Heart right ventricle (tissue), 16 donors: ENCODE measurements at regions not wholly inside any gene's neighbourhood (a gene's known extent, or its start where the extent isn't known, plus 50 kb on each side); places are given as distances from the start of the nearest gene placed in this dataset.
"Not testable (repeated sequence)": the region's sequence is repeated elsewhere in the genome, so short reads cannot be mapped to it uniquely, and the experiment has no call there.

ENCODE experiments used
- ATAC-seq, 8 donors: fragments of 200-7000 bp; cut with Tn5 transposase; one replicate each; pipeline ENCODE4 v1.9.1; 2020; ENCODE audit warnings: mild to moderate bottlenecking in 8 of 8, moderate library complexity in 8 of 8, moderate number of reproducible peaks in 1 of 8
- DNase-seq, 2 donors: peaks; one replicate each; pipeline ENCODE4 v3.0.0-alpha.2; 2020
- H3K27ac ChIP-seq, 10 donors: fragments of 200-600 bp; sonication (generic) in 2 of 10; one replicate each; pipeline versions ENCODE4 v1.5.0 to v1.8.0; 2020 to 2022; ENCODE audit warnings: mild to moderate bottlenecking in 3 of 10
- H3K27me3 ChIP-seq, 7 donors: fragments of 200-600 bp; one replicate each; pipeline ENCODE4 v1.8.0; 2021 to 2022; ENCODE audit warnings: mild to moderate bottlenecking in 2 of 7
- H3K36me3 ChIP-seq, 9 donors: fragments of 200-600 bp; sonication (generic) in 1 of 9; one replicate each; pipeline versions ENCODE4 v1.5.0 to v1.8.0; 2020 to 2022; ENCODE audit warnings: mild to moderate bottlenecking in 2 of 9
- H3K4me1 ChIP-seq, 9 donors: fragments of 200-600 bp; sonication (generic) in 1 of 9; one replicate each; pipeline versions ENCODE4 v1.5.0 to v1.8.0; 2020 to 2022; ENCODE audit warnings: mild to moderate bottlenecking in 4 of 9
- H3K4me3 ChIP-seq, 10 donors: fragments of 200-600 bp; sonication (generic) in 2 of 10; one replicate each; pipeline versions ENCODE4 v1.5.0 to v1.8.0; 2020 to 2022; ENCODE audit warnings: mild to moderate bottlenecking in 7 of 10, moderate library complexity in 2 of 10
- H3K9me3 ChIP-seq, 11 donors: fragments of 200-600 bp in 10 of 11; sonication (generic) in 2 of 11; one replicate each; pipeline versions ENCODE4 v1.5.0 to v1.8.0; 2013 to 2022; ENCODE audit warnings: mild to moderate bottlenecking in 2 of 11, control low read depth in 1 of 11, moderate library complexity in 1 of 11
- WGBS, 2 donors: extraction: QIAGEN DNeasy Blood & Tissue Kit; methylation state at CpG; one replicate each; pipeline ENCODE4 v1.1.7; 2013; ENCODE audit warnings: inconsistent platforms in 1 of 2; 5-methylcytosine and 5-hydroxymethylcytosine counted together
- intact Hi-C, 10 donors: fragments of 100-400 bp; cut with DNase I; formaldehyde crosslinking; loops; one replicate each; pipeline versions ENCODE4 v1.11.1 to v1.14.2; 2022
- TF ChIP-seq, protein P1 (sequence below), 9 donors: fragments of 200-600 bp; sonication (generic) in 2 of 9; IDR thresholded peaks; one replicate each; pipeline versions ENCODE4 v1.5.0 to v1.8.0; 2021 to 2022; ENCODE audit warnings: antibody characterized with exemption in 9 of 9, mild to moderate bottlenecking in 5 of 9, moderate library complexity in 1 of 9
- donor health status: Arrhythmogenic right ventricular cardiomyopathy.
- donor health status: ischemic (EF 13 %, LVEDD 7.1; RV severe dilation, severe dysfunction).
- donor health status: healthy with polysubstance abuse.
- donor health status: DM: no; HTN: yes; CAD: no.
- donor health status: DM: no; HTN: no; CAD: no.
- donor health status: ischemic (EF 25% LVEDD 6.9; RV normal size, moderate dysfunction).
- donor health status: ischemic (EF 25% LVEDD 5.7; RV mildly dilated, moderate dysfunction).
- donor health status: healthy.
- donor health status: DM: yes; HTN: yes; CAD: no.
- donor health status: Ischemic cardiomyopathy.
- donor health status: ischemic (EF 35%, LVEDD 5.7; RV mildly dilated, moderate dysfunction).
- donor health status: nonischemic (EF 11% LVEDD 7.7; RV severe dilation, severe dysfunction).
- donor health status: DM: yes; HTN: yes; CAD: no.
- donor health status: PGD.
- donor health status: ischemic (EF 29% LVEDD 5.4; RV normal size, mild dysfunction).
- donor health status: nonischemic (EF 23%, LVEDD 6.1; RV moderate dilation, normal function).

DNA sequence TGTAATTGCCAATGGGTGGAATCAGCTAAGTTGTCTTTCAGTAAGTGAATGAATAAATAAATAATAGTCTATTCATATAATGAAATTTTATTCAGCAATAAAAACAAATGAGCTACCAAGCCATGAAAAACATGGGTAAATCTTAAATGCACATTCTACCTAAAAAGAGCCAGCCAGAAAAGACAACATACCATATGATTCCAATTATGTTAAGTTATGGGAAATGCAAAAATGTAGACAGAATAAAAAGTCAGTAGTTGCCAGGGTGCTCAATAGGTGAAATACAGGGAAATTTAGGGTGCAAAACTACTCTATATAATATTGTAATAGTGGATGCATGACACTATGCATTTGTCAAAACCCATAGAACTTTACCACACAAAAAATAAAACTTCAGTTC is 277.2 kb upstream of the EPHA6 start:
- H3K4me3 ChIP-seq = no peak overlapping the region
- no peak overlapping the region for H3K27ac ChIP-seq
- H3K27me3 ChIP-seq = no peaks in the 10 kb centered on the region
- H3K4me1 ChIP-seq = no peaks in the 10 kb centered on the region
- DNase-seq = no peak
- no peak for ATAC-seq
- TF ChIP-seq, protein P1, sequence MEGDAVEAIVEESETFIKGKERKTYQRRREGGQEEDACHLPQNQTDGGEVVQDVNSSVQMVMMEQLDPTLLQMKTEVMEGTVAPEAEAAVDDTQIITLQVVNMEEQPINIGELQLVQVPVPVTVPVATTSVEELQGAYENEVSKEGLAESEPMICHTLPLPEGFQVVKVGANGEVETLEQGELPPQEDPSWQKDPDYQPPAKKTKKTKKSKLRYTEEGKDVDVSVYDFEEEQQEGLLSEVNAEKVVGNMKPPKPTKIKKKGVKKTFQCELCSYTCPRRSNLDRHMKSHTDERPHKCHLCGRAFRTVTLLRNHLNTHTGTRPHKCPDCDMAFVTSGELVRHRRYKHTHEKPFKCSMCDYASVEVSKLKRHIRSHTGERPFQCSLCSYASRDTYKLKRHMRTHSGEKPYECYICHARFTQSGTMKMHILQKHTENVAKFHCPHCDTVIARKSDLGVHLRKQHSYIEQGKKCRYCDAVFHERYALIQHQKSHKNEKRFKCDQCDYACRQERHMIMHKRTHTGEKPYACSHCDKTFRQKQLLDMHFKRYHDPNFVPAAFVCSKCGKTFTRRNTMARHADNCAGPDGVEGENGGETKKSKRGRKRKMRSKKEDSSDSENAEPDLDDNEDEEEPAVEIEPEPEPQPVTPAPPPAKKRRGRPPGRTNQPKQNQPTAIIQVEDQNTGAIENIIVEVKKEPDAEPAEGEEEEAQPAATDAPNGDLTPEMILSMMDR (IDR thresholded peaks at IDR 0.05) = no peak
- H3K36me3 ChIP-seq = no peaks in the 10 kb centered on the region
- intact Hi-C loops = no loop called here
- peaks cover 0 to 30% (median 0%) of the 10 kb centered on the region in 11 donors for H3K9me3 ChIP-seq

DNA sequence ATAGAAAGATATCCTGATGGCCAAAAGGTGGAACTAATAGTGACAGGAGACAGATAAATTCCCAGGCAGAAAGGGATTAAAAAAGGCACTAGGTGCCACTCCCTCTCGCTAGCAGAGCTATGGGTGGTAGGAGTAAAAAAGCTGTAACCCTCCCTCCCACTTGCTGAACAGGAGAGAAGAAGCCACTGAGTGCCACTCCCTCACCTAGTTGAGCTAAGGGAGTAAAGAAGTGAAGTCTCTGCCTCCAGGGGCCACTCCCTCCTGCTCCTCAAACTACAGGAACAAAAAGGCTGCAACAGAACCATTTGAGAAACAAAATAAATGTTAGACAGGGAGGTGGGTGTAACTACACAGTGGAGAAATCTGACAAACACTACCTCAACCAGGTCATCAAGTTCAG is 276.2 kb upstream of the EPHA6 start:
- intact Hi-C loops = no loop called here
- Histone ChIP-seq H3K4me1 (no peaks in the 10 kb centered on the region), H3K27me3 (no peaks in the 10 kb centered on the region), H3K27ac (no peak overlapping the region), H3K9me3 (peaks cover 0 to 27% (median 0%) of the 10 kb centered on the region in 11 donors), H3K4me3 (no peak overlapping the region), H3K36me3 (no peaks in the 10 kb centered on the region)
- TF ChIP-seq, protein P1 (IDR thresholded peaks at IDR 0.05) = no peak
- ATAC-seq (no peak), DNase-seq (no peak)
- WGBS, 2 donors = 43 to 56% methylated on average over 1 of the region's 1 CpG

DNA sequence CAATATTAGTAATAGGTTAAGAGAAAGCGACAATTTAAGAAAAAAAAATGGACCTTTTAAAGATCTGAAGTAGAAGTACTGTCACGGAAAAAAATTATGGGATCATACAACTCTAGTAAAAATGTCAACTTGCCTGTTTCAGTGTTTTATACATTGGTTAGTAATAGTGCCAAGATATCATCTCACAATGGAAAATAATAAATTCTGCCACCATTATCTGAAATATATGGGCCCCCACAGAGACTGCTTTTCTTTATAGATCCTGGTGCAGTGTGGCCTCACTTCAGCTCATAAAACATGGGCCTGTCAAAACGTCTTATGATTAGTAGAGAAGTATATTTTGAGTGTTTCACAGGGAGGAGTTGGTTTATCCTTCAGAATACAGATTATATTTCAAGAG is 266.3 kb upstream of the EPHA6 start:
- no peak for ATAC-seq
- Histone ChIP-seq H3K9me3 (peaks cover 0 to 34% (median 10%) of the 10 kb centered on the region in 11 donors), H3K36me3 (no peaks in the 10 kb centered on the region), H3K4me3 (no peak overlapping the region), H3K27ac (no peak overlapping the region), H3K27me3 (no peaks in the 10 kb centered on the region), H3K4me1 (no peaks in the 10 kb centered on the region)
- no peak for DNase-seq
- WGBS, 2 donors = 59 to 62% methylated on average over 3 of the region's 3 CpGs
- intact Hi-C loops = no loop called here
- TF ChIP-seq, protein P1 (IDR thresholded peaks at IDR 0.05) = no peak

DNA sequence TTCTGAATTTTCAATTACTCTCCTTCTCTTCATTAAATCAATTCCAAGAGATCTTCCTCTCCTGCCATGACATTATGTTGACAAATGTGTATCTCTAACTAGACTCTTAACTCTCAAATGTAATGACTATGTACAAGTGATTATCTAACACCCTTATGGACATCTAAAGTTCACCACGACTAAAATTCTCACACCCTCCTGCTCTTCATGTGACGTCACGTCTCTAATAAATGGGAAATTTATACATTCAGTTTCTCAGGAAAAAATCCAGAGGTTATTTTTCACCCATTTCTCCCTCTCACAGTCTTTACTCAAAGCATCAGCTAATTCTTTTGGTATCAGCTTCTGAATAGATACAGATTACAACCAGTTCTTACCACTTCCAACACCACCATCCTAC is 237.5 kb upstream of the EPHA6 start:
- Histone ChIP-seq H3K4me1 (no peaks in the 10 kb centered on the region), H3K27me3 (no peaks in the 10 kb centered on the region), H3K36me3 (no peaks in the 10 kb centered on the region), H3K27ac (no peak overlapping the region), H3K4me3 (no peak overlapping the region), H3K9me3 (peaks cover 0 to 38% (median 12%) of the 10 kb centered on the region in 11 donors)
- ATAC-seq (no peak), DNase-seq (no peak)
- WGBS, 2 donors = 78 to 82% methylated on average over 3 of the region's 3 CpGs
- TF ChIP-seq, protein P1 (IDR thresholded peaks at IDR 0.05) = no peak
- intact Hi-C loops = no loop called here

DNA sequence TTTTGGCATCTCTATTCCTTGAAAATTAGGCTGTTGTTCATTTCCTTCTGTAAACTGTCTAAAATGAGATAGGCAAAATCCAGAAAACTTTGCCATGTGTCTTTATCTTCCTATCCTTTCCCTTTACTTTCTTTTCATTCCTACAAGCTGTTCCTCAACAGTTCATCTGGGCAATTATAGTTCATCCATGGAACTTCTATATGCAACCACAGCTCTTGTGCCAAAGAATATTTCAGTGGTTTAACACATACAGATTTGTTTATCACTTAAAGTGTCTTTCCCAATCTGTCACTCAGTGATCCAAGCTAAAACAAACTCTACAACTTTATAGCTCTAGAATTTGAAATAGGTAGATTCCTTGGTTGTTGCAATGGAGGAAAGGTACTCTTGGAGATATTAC is 230.3 kb upstream of the EPHA6 start:
- H3K36me3 ChIP-seq = no peaks in the 10 kb centered on the region
- ATAC-seq (no peak), DNase-seq (no peak)
- no peak overlapping the region for H3K4me3 ChIP-seq
- TF ChIP-seq, protein P1 (IDR thresholded peaks at IDR 0.05) = no peak
- H3K9me3 ChIP-seq = peaks cover 0 to 12% (median 0%) of the 10 kb centered on the region in 11 donors
- intact Hi-C loops = no loop called here
- no peaks in the 10 kb centered on the region for H3K4me1 ChIP-seq
- H3K27me3 ChIP-seq = no peaks in the 10 kb centered on the region
- H3K27ac ChIP-seq = no peak overlapping the region

DNA sequence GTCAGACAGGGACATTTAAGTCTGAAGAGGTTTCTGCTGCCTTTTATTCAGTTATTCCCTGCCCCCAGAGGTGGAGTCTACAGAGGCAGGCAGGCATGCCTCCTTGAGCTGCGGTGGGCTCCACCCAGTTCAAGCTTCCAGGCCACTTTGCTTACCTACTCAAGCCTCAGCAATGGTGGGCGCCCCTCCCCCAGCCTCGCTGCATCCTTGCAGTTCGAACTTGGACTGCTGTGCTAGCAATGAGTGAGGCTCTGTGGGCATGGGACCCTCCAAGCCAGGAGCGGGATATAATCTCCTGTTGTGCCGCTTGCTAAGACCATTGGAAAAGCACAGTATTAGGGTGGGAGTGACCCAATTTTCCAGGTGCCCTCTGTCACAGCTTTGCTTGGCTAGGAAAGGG is 207.5 kb upstream of the EPHA6 start:
- ATAC-seq, H3K27ac ChIP-seq, DNase-seq, H3K36me3 ChIP-seq, H3K4me3 ChIP-seq, H3K27me3 ChIP-seq, intact Hi-C loops, H3K4me1 ChIP-seq: not testable (repeated sequence)
- peaks cover 0 to 12% (median 0%) of the 10 kb centered on the region in 11 donors for H3K9me3 ChIP-seq
- 67 to 90% methylated on average over 6 of the region's 6 CpGs for WGBS, 2 donors
